Lower lobe of right lung (tissue), 2 donors: ENCODE measurements at regions not wholly inside any gene's neighbourhood (a gene's known extent, or its start where the extent isn't known, plus 50 kb on each side); places are given as distances from the start of the nearest gene placed in this dataset.

ENCODE experiments used
- ATAC-seq, 2 donors: fragments of 200-7000 bp; cut with Tn5 transposase; one replicate each; pipeline ENCODE4 v1.9.1; 2020 to 2022; ENCODE audit warnings: mild to moderate bottlenecking in 2 of 2, moderate library complexity in 2 of 2
- DNase-seq: peaks from one replicate; pipeline ENCODE4 v3.0.0-alpha.2; 2020
- H3K27ac ChIP-seq: fragments of 200-600 bp; one replicate; pipeline ENCODE4 v1.8.0; 2022
- H3K27me3 ChIP-seq: fragments of 200-600 bp; one replicate; pipeline ENCODE4 v1.8.0; 2022; ENCODE audit warnings: low read depth
- H3K36me3 ChIP-seq: fragments of 200-600 bp; one replicate; pipeline ENCODE4 v1.8.0; 2022; ENCODE audit warnings: mild to moderate bottlenecking
- H3K4me1 ChIP-seq: fragments of 200-600 bp; one replicate; pipeline ENCODE4 v1.8.0; 2022
- H3K4me3 ChIP-seq: fragments of 200-600 bp; one replicate; pipeline ENCODE4 v1.8.0; 2022; ENCODE audit warnings: mild to moderate bottlenecking
- H3K9me3 ChIP-seq: fragments of 200-600 bp; one replicate; pipeline ENCODE4 v1.8.0; 2022
- intact Hi-C: fragments of 100-400 bp; cut with DNase I; formaldehyde crosslinking; loops from one replicate; pipeline ENCODE4 v1.11.0; 2022
- TF ChIP-seq, protein P1 (sequence below): fragments of 200-600 bp; IDR thresholded peaks from one replicate; pipeline ENCODE4 v1.8.0; 2022; ENCODE audit warnings: antibody characterized with exemption, mild to moderate bottlenecking
- donor health status: DM: no; HTN: yes; CAD: no; lungs with severe emphysema.

DNA sequence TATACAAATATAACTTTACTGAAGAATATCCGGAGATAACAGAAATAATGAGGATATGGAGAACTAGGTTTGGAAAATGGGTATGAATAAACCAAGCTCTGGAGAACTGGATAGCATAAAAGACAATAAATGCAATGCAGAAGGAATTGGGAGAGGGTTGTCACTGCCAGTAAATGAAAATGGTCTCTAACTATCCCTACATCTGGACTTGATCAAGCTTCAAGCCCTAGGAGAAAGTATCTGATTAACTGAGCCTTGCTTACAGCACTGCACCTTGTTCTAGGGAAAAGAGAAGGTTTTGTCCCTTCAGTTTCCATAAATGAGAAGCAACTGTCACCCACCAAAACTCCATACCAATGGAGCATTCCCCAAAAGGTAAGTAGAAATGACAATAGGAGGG lies 514.6 kb upstream of the ZEB2 start:
- Histone ChIP-seq H3K4me3 (no peak overlapping the region), H3K9me3 (no peaks in the 10 kb centered on the region), H3K36me3 (no peaks in the 10 kb centered on the region), H3K27ac (no peak overlapping the region), H3K4me1 (no peaks in the 10 kb centered on the region), H3K27me3 (no peaks in the 10 kb centered on the region)
- ATAC-seq, result no peak
- DNase-seq, result no peak
- TF ChIP-seq, protein P1, sequence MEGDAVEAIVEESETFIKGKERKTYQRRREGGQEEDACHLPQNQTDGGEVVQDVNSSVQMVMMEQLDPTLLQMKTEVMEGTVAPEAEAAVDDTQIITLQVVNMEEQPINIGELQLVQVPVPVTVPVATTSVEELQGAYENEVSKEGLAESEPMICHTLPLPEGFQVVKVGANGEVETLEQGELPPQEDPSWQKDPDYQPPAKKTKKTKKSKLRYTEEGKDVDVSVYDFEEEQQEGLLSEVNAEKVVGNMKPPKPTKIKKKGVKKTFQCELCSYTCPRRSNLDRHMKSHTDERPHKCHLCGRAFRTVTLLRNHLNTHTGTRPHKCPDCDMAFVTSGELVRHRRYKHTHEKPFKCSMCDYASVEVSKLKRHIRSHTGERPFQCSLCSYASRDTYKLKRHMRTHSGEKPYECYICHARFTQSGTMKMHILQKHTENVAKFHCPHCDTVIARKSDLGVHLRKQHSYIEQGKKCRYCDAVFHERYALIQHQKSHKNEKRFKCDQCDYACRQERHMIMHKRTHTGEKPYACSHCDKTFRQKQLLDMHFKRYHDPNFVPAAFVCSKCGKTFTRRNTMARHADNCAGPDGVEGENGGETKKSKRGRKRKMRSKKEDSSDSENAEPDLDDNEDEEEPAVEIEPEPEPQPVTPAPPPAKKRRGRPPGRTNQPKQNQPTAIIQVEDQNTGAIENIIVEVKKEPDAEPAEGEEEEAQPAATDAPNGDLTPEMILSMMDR, result no peak
- intact Hi-C loops, result no loop called here

DNA sequence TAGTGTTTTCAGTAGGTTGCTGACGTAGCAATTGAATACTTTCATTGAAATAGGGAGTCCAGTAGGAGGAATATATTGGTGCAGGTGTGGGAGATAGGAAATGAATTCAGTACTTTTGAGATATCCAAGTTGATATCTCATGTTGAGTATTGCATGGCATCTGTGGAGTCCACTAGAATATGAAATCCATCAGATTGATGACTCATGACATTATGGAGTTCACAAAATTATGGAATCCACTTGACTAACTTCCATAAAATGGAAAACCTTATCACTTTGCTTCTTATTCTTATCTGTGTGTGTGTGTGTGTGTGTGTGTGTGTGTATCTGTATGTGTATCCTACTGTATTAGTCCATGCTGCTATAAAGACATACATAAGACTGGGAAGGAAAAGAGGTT lies 513.5 kb upstream of the ZEB2 start:
- no peaks in the 10 kb centered on the region for H3K4me1 ChIP-seq
- H3K9me3 ChIP-seq, result no peaks in the 10 kb centered on the region
- no peaks in the 10 kb centered on the region for H3K27me3 ChIP-seq
- intact Hi-C loops, result no loop called here
- no peak for ATAC-seq
- TF ChIP-seq, protein P1, result no peak
- H3K4me3 ChIP-seq, result no peak overlapping the region
- no peak overlapping the region for H3K27ac ChIP-seq
- DNase-seq, result no peak
- H3K36me3 ChIP-seq, result no peaks in the 10 kb centered on the region

DNA sequence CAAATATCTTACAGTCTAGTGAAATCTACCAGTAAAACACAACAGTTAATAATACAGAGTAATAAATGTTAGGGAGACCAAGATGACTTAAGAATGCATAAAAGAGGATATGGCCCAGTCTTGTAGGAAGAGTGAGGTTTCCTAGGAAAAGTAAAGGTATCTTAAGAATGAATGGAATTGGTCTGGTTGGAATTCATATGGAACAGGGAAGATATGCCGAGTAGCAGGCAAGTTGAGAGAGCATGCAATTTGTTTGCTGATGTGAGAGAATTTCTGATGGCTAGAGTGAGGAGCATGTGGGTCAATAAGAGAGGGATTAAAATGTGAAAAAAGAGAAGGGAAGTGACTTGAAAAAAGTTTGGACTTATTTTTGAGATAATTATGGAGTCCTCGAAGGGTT lies 512.9 kb upstream of the ZEB2 start:
- DNase-seq, result no peak
- H3K4me1 ChIP-seq, result no peaks in the 10 kb centered on the region
- no peak for ATAC-seq
- intact Hi-C loops, result no loop called here
- H3K36me3 ChIP-seq, result no peaks in the 10 kb centered on the region
- H3K27me3 ChIP-seq, result no peaks in the 10 kb centered on the region
- H3K27ac ChIP-seq, result no peak overlapping the region
- no peaks in the 10 kb centered on the region for H3K9me3 ChIP-seq
- TF ChIP-seq, protein P1, result no peak
- H3K4me3 ChIP-seq, result no peak overlapping the region

DNA sequence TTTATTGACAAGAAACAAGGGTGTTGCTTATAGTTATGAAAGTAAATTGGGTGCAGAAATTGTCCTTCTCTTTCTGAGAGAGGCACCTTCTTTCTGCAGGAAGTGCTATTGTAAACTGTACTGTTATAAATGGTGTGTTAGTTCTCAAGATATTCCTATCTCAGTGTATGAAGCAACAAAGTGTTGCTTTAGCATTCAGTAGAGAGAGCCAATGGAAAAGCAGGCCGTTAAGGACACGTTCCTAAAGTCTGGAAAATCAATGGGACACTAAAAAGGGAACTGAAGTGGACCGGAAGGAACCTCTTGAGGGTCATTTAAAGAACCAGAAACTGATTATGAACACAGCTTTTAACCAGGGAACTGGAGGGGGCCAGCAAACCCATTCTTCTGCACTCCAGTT lies 510.0 kb upstream of the ZEB2 start:
- H3K36me3 ChIP-seq, result no peaks in the 10 kb centered on the region
- H3K27ac ChIP-seq, result no peak overlapping the region
- ATAC-seq (no peak), DNase-seq (no peak)
- TF ChIP-seq, protein P1, result no peak
- no peaks in the 10 kb centered on the region for H3K9me3 ChIP-seq
- H3K4me3 ChIP-seq, result no peak overlapping the region
- H3K4me1 ChIP-seq, result no peaks in the 10 kb centered on the region
- no peaks in the 10 kb centered on the region for H3K27me3 ChIP-seq
- intact Hi-C loops, result no loop called here

DNA sequence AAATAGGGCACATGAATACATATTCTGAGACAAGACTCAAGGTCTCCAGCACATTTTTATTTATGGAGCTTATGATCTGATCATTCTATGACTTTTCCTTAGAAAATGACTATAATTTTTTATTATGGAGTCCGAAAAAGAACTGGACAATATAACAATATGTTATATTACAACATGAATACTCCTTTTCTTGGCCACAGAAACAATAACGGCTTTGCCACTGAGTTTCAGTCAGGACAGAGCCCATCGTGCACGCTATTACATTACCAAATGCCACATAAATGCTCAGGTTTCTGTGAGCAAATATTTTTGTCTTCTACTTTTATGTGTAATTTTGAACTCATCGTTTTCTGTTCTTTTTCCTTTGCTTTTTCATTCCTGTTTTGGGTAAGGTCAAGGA lies 509.2 kb upstream of the ZEB2 start:
- H3K27ac ChIP-seq, result no peak overlapping the region
- H3K27me3 ChIP-seq, result no peaks in the 10 kb centered on the region
- DNase-seq, result no peak
- no peaks in the 10 kb centered on the region for H3K36me3 ChIP-seq
- TF ChIP-seq, protein P1, result no peak
- no peaks in the 10 kb centered on the region for H3K4me1 ChIP-seq
- intact Hi-C loops, result no loop called here
- no peaks in the 10 kb centered on the region for H3K9me3 ChIP-seq
- ATAC-seq, result no peak
- no peak overlapping the region for H3K4me3 ChIP-seq
